ENCODE measurements at regions not wholly inside any gene's neighbourhood (a gene's known extent, or its start where the extent isn't known, plus 50 kb on each side); places are given as distances from the start of the nearest gene placed in this dataset.

DNA sequence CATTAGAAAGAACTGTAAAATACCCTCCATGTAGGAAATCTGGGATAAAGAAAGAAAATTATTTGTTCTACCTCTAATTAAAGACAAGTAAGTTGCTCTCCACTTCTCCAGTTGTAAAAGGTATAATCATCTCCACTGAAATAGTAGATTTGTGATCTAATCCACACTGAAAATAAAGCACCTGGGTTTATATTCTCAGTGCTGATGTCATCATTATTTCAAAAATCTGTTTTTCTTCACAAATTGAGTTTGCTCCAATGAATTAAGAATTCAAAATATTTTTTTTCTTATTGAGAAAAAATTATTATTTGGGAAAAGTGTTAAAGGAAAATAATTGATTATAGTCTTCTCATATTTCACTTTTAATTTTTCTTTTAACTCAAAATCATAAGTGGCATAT lies 869.2 kb downstream of the SLC16A7 start:
- Histone ChIP-seq H3K4me3 (ENCODE audit: severe bottlenecking) (no peak overlapping the region), H3K9me3 (ENCODE audit: severe bottlenecking) (no peaks in the 10 kb centered on the region), H3K27me3 (ENCODE audit: insufficient read depth, poor library complexity, severe bottlenecking) (no peaks in the 10 kb centered on the region), H3K27ac (ENCODE audit: poor library complexity, severe bottlenecking) (no peak overlapping the region), H3K4me1 (ENCODE audit: insufficient read depth, poor library complexity, severe bottlenecking) (no peaks in the 10 kb centered on the region), H3K36me3 (ENCODE audit: low read depth) (no peaks in the 10 kb centered on the region)
- DNase-seq (ENCODE audit: low spot score) (no peak), ATAC-seq (ENCODE audit: low read depth) (no peak)
- TF ChIP-seq, protein P1, sequence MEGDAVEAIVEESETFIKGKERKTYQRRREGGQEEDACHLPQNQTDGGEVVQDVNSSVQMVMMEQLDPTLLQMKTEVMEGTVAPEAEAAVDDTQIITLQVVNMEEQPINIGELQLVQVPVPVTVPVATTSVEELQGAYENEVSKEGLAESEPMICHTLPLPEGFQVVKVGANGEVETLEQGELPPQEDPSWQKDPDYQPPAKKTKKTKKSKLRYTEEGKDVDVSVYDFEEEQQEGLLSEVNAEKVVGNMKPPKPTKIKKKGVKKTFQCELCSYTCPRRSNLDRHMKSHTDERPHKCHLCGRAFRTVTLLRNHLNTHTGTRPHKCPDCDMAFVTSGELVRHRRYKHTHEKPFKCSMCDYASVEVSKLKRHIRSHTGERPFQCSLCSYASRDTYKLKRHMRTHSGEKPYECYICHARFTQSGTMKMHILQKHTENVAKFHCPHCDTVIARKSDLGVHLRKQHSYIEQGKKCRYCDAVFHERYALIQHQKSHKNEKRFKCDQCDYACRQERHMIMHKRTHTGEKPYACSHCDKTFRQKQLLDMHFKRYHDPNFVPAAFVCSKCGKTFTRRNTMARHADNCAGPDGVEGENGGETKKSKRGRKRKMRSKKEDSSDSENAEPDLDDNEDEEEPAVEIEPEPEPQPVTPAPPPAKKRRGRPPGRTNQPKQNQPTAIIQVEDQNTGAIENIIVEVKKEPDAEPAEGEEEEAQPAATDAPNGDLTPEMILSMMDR (IDR thresholded peaks at IDR 0.05; ENCODE audit: poor library complexity, severe bottlenecking), result no peak

DNA sequence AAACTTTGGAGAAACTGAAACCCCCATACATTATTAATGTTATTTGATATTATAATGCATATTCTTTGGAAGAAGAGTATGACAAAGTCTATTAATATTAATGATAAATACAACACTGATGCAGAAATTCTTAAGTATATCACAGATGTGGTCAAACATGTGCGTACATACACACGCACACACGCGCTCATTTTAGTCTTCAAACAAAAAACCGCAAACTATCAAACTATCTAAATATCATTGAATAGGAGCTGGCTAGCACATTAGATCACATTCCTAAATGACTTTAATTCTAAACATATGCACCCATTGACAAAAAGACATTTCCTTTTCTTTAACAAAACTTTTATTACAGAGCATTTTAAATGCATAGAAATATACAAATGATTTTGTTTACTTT lies 872.7 kb downstream of the SLC16A7 start:
- H3K27ac ChIP-seq (ENCODE audit: poor library complexity, severe bottlenecking), result no peak overlapping the region
- no peaks in the 10 kb centered on the region for H3K27me3 ChIP-seq (ENCODE audit: insufficient read depth, poor library complexity, severe bottlenecking)
- no peaks in the 10 kb centered on the region for H3K4me1 ChIP-seq (ENCODE audit: insufficient read depth, poor library complexity, severe bottlenecking)
- DNase-seq (ENCODE audit: low spot score) (no peak), ATAC-seq (ENCODE audit: low read depth) (no peak)
- H3K4me3 ChIP-seq (ENCODE audit: severe bottlenecking), result no peak overlapping the region
- TF ChIP-seq, protein P1 (IDR thresholded peaks at IDR 0.05; ENCODE audit: poor library complexity, severe bottlenecking), result no peak
- no peaks in the 10 kb centered on the region for H3K9me3 ChIP-seq (ENCODE audit: severe bottlenecking)
- H3K36me3 ChIP-seq (ENCODE audit: low read depth), result no peaks in the 10 kb centered on the region

DNA sequence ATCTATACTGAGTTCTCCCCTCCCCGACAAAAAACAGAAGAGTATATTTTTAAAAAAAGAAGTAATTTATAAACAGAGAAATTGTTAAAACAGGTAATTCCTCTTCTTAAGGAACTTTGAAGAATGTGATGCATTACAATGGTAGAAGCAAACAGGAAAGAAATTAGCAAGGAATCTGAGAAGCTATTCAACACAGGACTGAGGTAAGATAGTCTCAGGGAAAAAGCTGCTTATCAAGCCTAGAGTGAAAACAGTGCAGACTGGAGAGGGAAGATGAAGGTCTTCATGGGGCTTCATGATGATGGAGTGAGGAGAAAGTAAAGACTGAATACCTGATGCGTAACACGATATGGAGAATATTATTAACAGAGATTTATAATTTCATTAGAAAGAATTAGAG lies 880.0 kb downstream of the SLC16A7 start:
- Histone ChIP-seq H3K9me3 (ENCODE audit: severe bottlenecking) (no peaks in the 10 kb centered on the region), H3K27me3 (ENCODE audit: insufficient read depth, poor library complexity, severe bottlenecking) (no peaks in the 10 kb centered on the region), H3K4me1 (ENCODE audit: insufficient read depth, poor library complexity, severe bottlenecking) (no peaks in the 10 kb centered on the region), H3K36me3 (ENCODE audit: low read depth) (no peaks in the 10 kb centered on the region), H3K4me3 (ENCODE audit: severe bottlenecking) (no peak overlapping the region), H3K27ac (ENCODE audit: poor library complexity, severe bottlenecking) (no peak overlapping the region)
- TF ChIP-seq, protein P1 (IDR thresholded peaks at IDR 0.05; ENCODE audit: poor library complexity, severe bottlenecking), result no peak
- ATAC-seq (ENCODE audit: low read depth), result no peak
- DNase-seq (ENCODE audit: low spot score), result no peak

DNA sequence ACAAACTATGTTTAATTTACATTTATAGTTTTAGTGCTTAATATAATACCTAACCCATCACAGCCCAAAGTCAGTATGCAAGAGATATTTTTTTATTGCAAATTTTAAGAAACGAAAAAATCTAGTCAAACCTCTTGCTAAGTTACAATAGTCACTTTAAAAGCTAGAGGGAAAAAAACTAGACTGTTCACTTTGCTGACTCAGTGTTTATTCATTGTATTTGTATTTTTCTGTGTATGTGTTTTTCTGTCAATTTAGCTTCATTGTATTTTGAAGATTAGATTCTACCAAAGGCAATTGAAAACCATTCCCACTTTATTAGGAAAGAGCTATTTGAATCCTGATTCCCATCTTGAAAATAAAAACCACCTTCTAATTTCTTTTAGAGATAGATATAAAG lies 891.5 kb downstream of the SLC16A7 start:
- ATAC-seq (ENCODE audit: low read depth), result no peak
- Histone ChIP-seq H3K4me1 (ENCODE audit: insufficient read depth, poor library complexity, severe bottlenecking) (no peaks in the 10 kb centered on the region), H3K36me3 (ENCODE audit: low read depth) (no peaks in the 10 kb centered on the region), H3K4me3 (ENCODE audit: severe bottlenecking) (no peak overlapping the region), H3K9me3 (ENCODE audit: severe bottlenecking) (no peaks in the 10 kb centered on the region), H3K27me3 (ENCODE audit: insufficient read depth, poor library complexity, severe bottlenecking) (no peaks in the 10 kb centered on the region), H3K27ac (ENCODE audit: poor library complexity, severe bottlenecking) (no peak overlapping the region)
- TF ChIP-seq, protein P1 (IDR thresholded peaks at IDR 0.05; ENCODE audit: poor library complexity, severe bottlenecking), result no peak
- no peak for DNase-seq (ENCODE audit: low spot score)

DNA sequence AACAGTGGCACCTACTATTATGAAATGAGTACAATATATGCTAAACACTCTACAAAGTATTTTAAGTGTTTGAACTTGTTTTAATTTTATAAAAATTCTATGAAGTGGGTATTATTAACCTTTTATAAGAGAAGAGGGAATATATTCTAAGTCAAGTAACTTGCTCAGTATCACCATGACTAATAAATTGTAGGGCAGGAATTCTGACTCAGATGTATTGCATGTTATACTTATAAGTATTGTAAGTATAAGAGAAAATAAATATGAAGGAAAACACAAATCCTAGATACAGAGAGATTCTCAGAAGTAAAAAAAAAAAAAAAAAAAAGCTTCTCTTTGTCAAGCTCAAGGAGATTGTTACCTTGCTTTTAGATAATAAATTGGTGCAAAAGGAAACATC lies 893.2 kb downstream of the SLC16A7 start:
- TF ChIP-seq, protein P1 (IDR thresholded peaks at IDR 0.05; ENCODE audit: poor library complexity, severe bottlenecking), result no peak
- no peaks in the 10 kb centered on the region for H3K27me3 ChIP-seq (ENCODE audit: insufficient read depth, poor library complexity, severe bottlenecking)
- no peak overlapping the region for H3K27ac ChIP-seq (ENCODE audit: poor library complexity, severe bottlenecking)
- DNase-seq (ENCODE audit: low spot score), result no peak
- no peak overlapping the region for H3K4me3 ChIP-seq (ENCODE audit: severe bottlenecking)
- no peaks in the 10 kb centered on the region for H3K9me3 ChIP-seq (ENCODE audit: severe bottlenecking)
- H3K36me3 ChIP-seq (ENCODE audit: low read depth), result no peaks in the 10 kb centered on the region
- no peaks in the 10 kb centered on the region for H3K4me1 ChIP-seq (ENCODE audit: insufficient read depth, poor library complexity, severe bottlenecking)
- ATAC-seq (ENCODE audit: low read depth), result 0 out of 3 replicates have a peak, but pooled peaks have one; percentile 42

Data from RWPE2 (cell line).